CD4-positive, alpha-beta T cell treated with Interleukin-2 at 100 ng/mL for 4 hours (primary cell): ENCODE measurements at regions not wholly inside any gene's neighbourhood (a gene's known extent, or its start where the extent isn't known, plus 50 kb on each side); places are given as distances from the start of the nearest gene placed in this dataset.

Source experiments
- DNase-seq: peaks from one replicate; pipeline ENCODE4 v3.0.0-alpha.2; 2020; ENCODE audit warnings: low spot score

- no peak for DNase-seq
These were observed 633.0 kb upstream of the C9orf72 start for GRCh38 chr9:28206280-28206679.

- DNase-seq = no peak
These were observed 634.4 kb upstream of the C9orf72 start for GRCh38 chr9:28207657-28208056.

- DNase-seq = no peak
These were observed 635.8 kb upstream of the C9orf72 start for GRCh38 chr9:28209130-28209529.

- no peak for DNase-seq
These were observed 639.7 kb upstream of the C9orf72 start for GRCh38 chr9:28212979-28213378.

- no peak for DNase-seq
These were observed 642.4 kb upstream of the C9orf72 start for GRCh38 chr9:28215536-28216299.

- DNase-seq = no peak
These were observed 659.4 kb upstream of the C9orf72 start for GRCh38 chr9:28232686-28233085.

GRCh38 chr9:28234133-28234893 is 661.0 kb upstream of the C9orf72 start:
- DNase-seq = no peak

GRCh38 chr9:28234894-28235277 is 661.6 kb upstream of the C9orf72 start:
- DNase-seq = no peak

GRCh38 chr9:28249424-28249823 is 676.1 kb upstream of the C9orf72 start:
- no peak for DNase-seq

GRCh38 chr9:28255174-28255573 is 681.9 kb upstream of the C9orf72 start:
- DNase-seq = no peak

GRCh38 chr9:28260330-28260729 is 687.0 kb upstream of the C9orf72 start:
- DNase-seq = no peak

- no peak for DNase-seq
These were observed 691.1 kb upstream of the C9orf72 start for GRCh38 chr9:28264368-28264767.

- DNase-seq = no peak
These were observed 694.1 kb upstream of the C9orf72 start for GRCh38 chr9:28267351-28267750.

- no peak for DNase-seq
These were observed 696.9 kb upstream of the C9orf72 start for GRCh38 chr9:28270156-28270555.

GRCh38 chr9:28272127-28272526 is 698.8 kb upstream of the C9orf72 start:
- no peak for DNase-seq

GRCh38 chr9:28287455-28287854 is 714.2 kb upstream of the C9orf72 start:
- no peak for DNase-seq

GRCh38 chr9:28289746-28290145 is 716.5 kb upstream of the C9orf72 start:
- DNase-seq = no peak

GRCh38 chr9:28293369-28294090 is 720.2 kb upstream of the C9orf72 start:
- DNase-seq = no peak

GRCh38 chr9:28301281-28301680 is 728.0 kb upstream of the C9orf72 start:
- no peak for DNase-seq

GRCh38 chr9:28317745-28318144 is 744.5 kb upstream of the C9orf72 start:
- no peak for DNase-seq

- no peak for DNase-seq
These were observed 745.2 kb upstream of the C9orf72 start for GRCh38 chr9:28318515-28318914.

GRCh38 chr9:28319981-28320380 is 746.7 kb upstream of the C9orf72 start:
- no peak for DNase-seq

- DNase-seq = no peak
These were observed 747.3 kb upstream of the C9orf72 start for GRCh38 chr9:28320616-28321015.
